ENCODE measurements at regions not wholly inside any gene's neighbourhood (a gene's known extent, or its start where the extent isn't known, plus 50 kb on each side); places are given as distances from the start of the nearest gene placed in this dataset.

DNA sequence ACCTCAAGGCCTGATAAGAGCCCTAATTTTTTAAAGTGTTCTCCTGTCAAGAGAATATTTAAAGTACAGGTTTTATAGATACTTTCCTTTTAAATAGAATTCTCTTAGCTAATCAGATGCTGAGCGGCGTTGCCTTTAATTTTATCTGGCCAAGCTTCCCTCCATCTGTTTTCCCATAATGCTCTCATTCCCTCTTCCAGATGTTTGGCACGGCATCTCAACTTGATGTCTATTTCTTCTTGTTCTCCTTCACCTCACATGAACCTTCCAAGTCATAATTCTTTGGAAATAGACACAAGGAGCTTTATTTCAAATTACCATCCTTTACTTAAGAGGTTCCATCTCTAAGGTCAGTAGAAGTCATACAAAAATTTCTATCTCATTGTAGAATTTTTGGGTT is 76.1 kb upstream of the CPO start:
- TF ChIP-seq, protein P1, sequence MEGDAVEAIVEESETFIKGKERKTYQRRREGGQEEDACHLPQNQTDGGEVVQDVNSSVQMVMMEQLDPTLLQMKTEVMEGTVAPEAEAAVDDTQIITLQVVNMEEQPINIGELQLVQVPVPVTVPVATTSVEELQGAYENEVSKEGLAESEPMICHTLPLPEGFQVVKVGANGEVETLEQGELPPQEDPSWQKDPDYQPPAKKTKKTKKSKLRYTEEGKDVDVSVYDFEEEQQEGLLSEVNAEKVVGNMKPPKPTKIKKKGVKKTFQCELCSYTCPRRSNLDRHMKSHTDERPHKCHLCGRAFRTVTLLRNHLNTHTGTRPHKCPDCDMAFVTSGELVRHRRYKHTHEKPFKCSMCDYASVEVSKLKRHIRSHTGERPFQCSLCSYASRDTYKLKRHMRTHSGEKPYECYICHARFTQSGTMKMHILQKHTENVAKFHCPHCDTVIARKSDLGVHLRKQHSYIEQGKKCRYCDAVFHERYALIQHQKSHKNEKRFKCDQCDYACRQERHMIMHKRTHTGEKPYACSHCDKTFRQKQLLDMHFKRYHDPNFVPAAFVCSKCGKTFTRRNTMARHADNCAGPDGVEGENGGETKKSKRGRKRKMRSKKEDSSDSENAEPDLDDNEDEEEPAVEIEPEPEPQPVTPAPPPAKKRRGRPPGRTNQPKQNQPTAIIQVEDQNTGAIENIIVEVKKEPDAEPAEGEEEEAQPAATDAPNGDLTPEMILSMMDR (conservative IDR thresholded peaks at IDR 0.05; ENCODE audit: low read depth, low read length) = no peak
- TF ChIP-seq EZH2 (IDR thresholded peaks at IDR 0.05; ENCODE audit: borderline replicate concordance, low read depth, low read length, poor library complexity, severe bottlenecking) = no peak
